Liver (tissue), 8 donors: ENCODE measurements at regions not wholly inside any gene's neighbourhood (a gene's known extent, or its start where the extent isn't known, plus 50 kb on each side); places are given as distances from the start of the nearest gene placed in this dataset.

ENCODE experiments used
- DNase-seq: peaks from one replicate; pipeline ENCODE4 v3.0.0-alpha.2; 2017; ENCODE audit warnings: low spot score
- H3K27ac ChIP-seq, 2 donors: one replicate each; pipeline ENCODE4 v1.7.0; 2013; ENCODE audit warnings: inconsistent platforms in 2 of 2, low read length in 2 of 2, control low read depth in 1 of 2, low read depth in 1 of 2, mild to moderate bottlenecking in 1 of 2
- H3K27me3 ChIP-seq, 4 donors: one replicate each; pipeline versions ENCODE4 v1.6.1 to v1.7.0; 2013; ENCODE audit warnings: low read length in 3 of 4, inconsistent platforms in 1 of 4, mild to moderate bottlenecking in 1 of 4, moderate library complexity in 1 of 4; ENCODE audit not compliant: control insufficient read depth in 4 of 4, insufficient read depth in 4 of 4
- H3K36me3 ChIP-seq, 4 donors: one replicate each; pipeline versions ENCODE4 v1.6.1 to v1.7.0; 2013; ENCODE audit warnings: low read length in 3 of 4, mild to moderate bottlenecking in 3 of 4, low read depth in 1 of 4, moderate library complexity in 1 of 4; ENCODE audit not compliant: control insufficient read depth in 4 of 4, insufficient read depth in 3 of 4
- H3K4me1 ChIP-seq, 4 donors: one replicate each; pipeline versions ENCODE4 v1.6.1 to v1.7.0; 2013; ENCODE audit warnings: low read length in 3 of 4, mild to moderate bottlenecking in 3 of 4, moderate library complexity in 1 of 4; ENCODE audit not compliant: control insufficient read depth in 4 of 4, insufficient read depth in 4 of 4
- H3K4me3 ChIP-seq, 3 donors: one replicate each; pipeline versions ENCODE4 v1.6.1 to v1.7.0; 2013; ENCODE audit warnings: low read length in 3 of 3, control low read depth in 1 of 3, low read depth in 1 of 3, mild to moderate bottlenecking in 1 of 3
- H3K9ac ChIP-seq, 2 donors: one replicate each; pipeline ENCODE4 v1.7.0; 2013; ENCODE audit warnings: low read length in 2 of 2, mild to moderate bottlenecking in 2 of 2, moderate library complexity in 2 of 2, control low read depth in 1 of 2, low read depth in 1 of 2
- H3K9me3 ChIP-seq, 4 donors: one replicate each; pipeline versions ENCODE4 v1.6.1 to v1.7.0; 2013; ENCODE audit warnings: low read length in 3 of 4; ENCODE audit not compliant: control insufficient read depth in 4 of 4
- ATF3 ChIP-seq: IDR thresholded peaks from 2 replicates; pipeline ENCODE4 v1.6.1; 2016; ENCODE audit warnings: antibody characterized with exemption
- CTCF ChIP-seq: fragments of 150-350 bp; IDR thresholded peaks from 2 replicates; pipeline ENCODE4 v1.5.1; 2017; ENCODE audit warnings: improper control_type of control experiment, low read depth, low read length; ENCODE audit not compliant: missing input control
- EGR1 ChIP-seq, 2 donors: IDR thresholded peaks; 2 replicates each; pipeline ENCODE4 v1.6.1; 2016 to 2018; ENCODE audit warnings: antibody characterized with exemption in 2 of 2, low read depth in 2 of 2
- FOXA2 ChIP-seq: IDR thresholded peaks from 2 replicates; pipeline ENCODE4 v1.6.1; 2016; ENCODE audit warnings: antibody characterized with exemption
- HNF4A ChIP-seq, 2 donors: conservative IDR thresholded peaks; 2 replicates each; pipeline ENCODE4 v1.6.1; 2016; ENCODE audit warnings: antibody characterized with exemption in 2 of 2, mild to moderate bottlenecking in 2 of 2
- HNF4G ChIP-seq: IDR thresholded peaks from 2 replicates; pipeline ENCODE4 v1.6.1; 2016; ENCODE audit warnings: antibody characterized with exemption
- RAD21 ChIP-seq, 2 donors: IDR thresholded peaks; 2 replicates each; pipeline ENCODE4 v1.6.1; 2016; ENCODE audit warnings: antibody characterized with exemption in 2 of 2, mild to moderate bottlenecking in 2 of 2
- RXRA ChIP-seq, 2 donors: IDR thresholded peaks; 2 replicates each; pipeline ENCODE4 v1.6.1; 2017 to 2018; ENCODE audit warnings: antibody characterized with exemption in 2 of 2, mild to moderate bottlenecking in 1 of 2
- SP1 ChIP-seq: IDR thresholded peaks from 2 replicates; pipeline ENCODE4 v1.6.1; 2018; ENCODE audit warnings: antibody characterized with exemption, mild to moderate bottlenecking
- TAF1 ChIP-seq: conservative IDR thresholded peaks from 2 replicates; pipeline ENCODE4 v1.6.1; 2016; ENCODE audit warnings: antibody characterized with exemption, mild to moderate bottlenecking
- YY1 ChIP-seq: IDR thresholded peaks from 2 replicates; pipeline ENCODE4 v1.6.1; 2016; ENCODE audit warnings: antibody characterized with exemption, mild to moderate bottlenecking
- ZBTB33 ChIP-seq: IDR thresholded peaks from 2 replicates; pipeline ENCODE4 v1.6.1; 2016; ENCODE audit warnings: antibody characterized with exemption
- WGBS: extraction: QIAGEN DNeasy Blood & Tissue Kit; methylation state at CpG from one replicate; pipeline ENCODE4 v1.1.7; 2013; 5-methylcytosine and 5-hydroxymethylcytosine counted together
- donor health status: healthy.
- donor health status: healthy.
- donor health status: healthy.
- donor health status: healthy.
- donor health status: healthy.

- no peak overlapping the region for H3K9ac ChIP-seq
- TF ChIP-seq FOXA2 (no peak), ATF3 (no peak), RXRA (IDR thresholded peaks at IDR 0.05) (no peak), HNF4A (conservative IDR thresholded peaks at IDR 0.05) (peak; percentile 54 to 79), EGR1 (IDR thresholded peaks at IDR 0.05; ENCODE audit: low read depth in 2 of 2) (no peak), HNF4G (peak; percentile 21)
- H3K27ac ChIP-seq: no peak overlapping the region
- DNase-seq: no peak
- H3K4me3 ChIP-seq: no peak overlapping the region
- no peaks in the 10 kb centered on the region for H3K4me1 ChIP-seq
- H3K27me3 ChIP-seq: no peaks in the 10 kb centered on the region
- no peaks in the 10 kb centered on the region for H3K36me3 ChIP-seq
- peaks cover 0 to 9% (median 2%) of the 10 kb centered on the region in 4 donors for H3K9me3 ChIP-seq
Measured at GRCh38 chr5:120954255-120954654, 490.2 kb downstream of the PRR16 start.

GRCh38 chr5:120955795-120956194 lies 491.7 kb downstream of the PRR16 start:
- H3K9me3 ChIP-seq: peaks cover 0 to 9% (median 2%) of the 10 kb centered on the region in 4 donors
- TF ChIP-seq ATF3: no peak
- TF ChIP-seq TAF1: no peak
- no peak for TF ChIP-seq CTCF
- no peak for TF ChIP-seq YY1
- no peaks in the 10 kb centered on the region for H3K27me3 ChIP-seq
- no peaks in the 10 kb centered on the region for H3K4me1 ChIP-seq
- H3K9ac ChIP-seq: no peak overlapping the region
- H3K36me3 ChIP-seq: no peaks in the 10 kb centered on the region
- no peak overlapping the region for H3K27ac ChIP-seq
- DNase-seq: no peak
- no peak overlapping the region for H3K4me3 ChIP-seq

GRCh38 chr5:120958877-120959485 lies 494.9 kb downstream of the PRR16 start:
- Histone ChIP-seq H3K4me1 (no peaks in the 10 kb centered on the region), H3K9me3 (peaks cover 0 to 1% (median 0%) of the 10 kb centered on the region in 4 donors), H3K4me3 (no peak overlapping the region), H3K36me3 (no peaks in the 10 kb centered on the region), H3K9ac (no peak overlapping the region), H3K27ac (no peak overlapping the region), H3K27me3 (no peaks in the 10 kb centered on the region)
- WGBS: 58% methylated on average over 7 of the region's 7 CpGs
- no peak for DNase-seq
- TF ChIP-seq HNF4G: peak; percentile 27
- peak; percentile 9 to 17 for TF ChIP-seq RXRA (IDR thresholded peaks at IDR 0.05)
- TF ChIP-seq ZBTB33: no peak
- no peak for TF ChIP-seq YY1
- TF ChIP-seq HNF4A (conservative IDR thresholded peaks at IDR 0.05): peak; percentile 78 to 87
- TF ChIP-seq RAD21 (IDR thresholded peaks at IDR 0.05): no peak
- TF ChIP-seq SP1: peak; percentile 11
